ENCODE measurements at regions not wholly inside any gene's neighbourhood (a gene's known extent, or its start where the extent isn't known, plus 50 kb on each side); places are given as distances from the start of the nearest gene placed in this dataset.

DNA sequence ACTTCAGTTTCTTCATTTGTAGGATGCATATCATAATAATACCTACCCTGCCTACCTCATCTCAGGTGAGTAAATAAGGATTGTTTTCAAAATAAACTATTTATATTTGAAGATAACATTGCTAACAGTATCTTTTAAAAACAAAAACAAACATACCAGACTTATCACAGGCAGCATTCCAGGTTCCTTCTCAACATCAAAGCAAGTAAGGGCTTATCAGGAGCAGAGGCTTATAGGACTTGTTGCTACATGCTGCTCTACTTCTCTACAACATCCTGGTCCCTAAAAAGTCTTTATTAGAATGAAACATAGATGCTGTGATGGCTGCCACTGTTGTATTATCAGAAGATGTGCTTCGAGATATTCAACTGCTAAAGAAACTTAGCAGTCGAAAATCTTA is 149.2 kb upstream of the PRDM1 start:
- H3K4me1 ChIP-seq = no peaks in the 10 kb centered on the region
- 67 to 69% methylated on average over 2 of the region's 2 CpGs for WGBS, 2 donors
- H3K27ac ChIP-seq = no peak overlapping the region
- no peak for TF ChIP-seq POLR2A (IDR thresholded peaks at IDR 0.05)
- TF ChIP-seq, protein P1, sequence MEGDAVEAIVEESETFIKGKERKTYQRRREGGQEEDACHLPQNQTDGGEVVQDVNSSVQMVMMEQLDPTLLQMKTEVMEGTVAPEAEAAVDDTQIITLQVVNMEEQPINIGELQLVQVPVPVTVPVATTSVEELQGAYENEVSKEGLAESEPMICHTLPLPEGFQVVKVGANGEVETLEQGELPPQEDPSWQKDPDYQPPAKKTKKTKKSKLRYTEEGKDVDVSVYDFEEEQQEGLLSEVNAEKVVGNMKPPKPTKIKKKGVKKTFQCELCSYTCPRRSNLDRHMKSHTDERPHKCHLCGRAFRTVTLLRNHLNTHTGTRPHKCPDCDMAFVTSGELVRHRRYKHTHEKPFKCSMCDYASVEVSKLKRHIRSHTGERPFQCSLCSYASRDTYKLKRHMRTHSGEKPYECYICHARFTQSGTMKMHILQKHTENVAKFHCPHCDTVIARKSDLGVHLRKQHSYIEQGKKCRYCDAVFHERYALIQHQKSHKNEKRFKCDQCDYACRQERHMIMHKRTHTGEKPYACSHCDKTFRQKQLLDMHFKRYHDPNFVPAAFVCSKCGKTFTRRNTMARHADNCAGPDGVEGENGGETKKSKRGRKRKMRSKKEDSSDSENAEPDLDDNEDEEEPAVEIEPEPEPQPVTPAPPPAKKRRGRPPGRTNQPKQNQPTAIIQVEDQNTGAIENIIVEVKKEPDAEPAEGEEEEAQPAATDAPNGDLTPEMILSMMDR (IDR thresholded peaks at IDR 0.05) = no peak
- no peak for ATAC-seq
- H3K9me3 ChIP-seq = no peaks in the 10 kb centered on the region
- intact Hi-C loops (cut with DNase I) = no loop called here
- H3K27me3 ChIP-seq = no peaks in the 10 kb centered on the region
- DNase-seq = no peak
- H3K4me3 ChIP-seq = no peak overlapping the region
- H3K36me3 ChIP-seq (replicated peaks in 1 of 2; ENCODE audit: insufficient read depth in 1 of 2, low read depth in 2 of 2) = no peaks in the 10 kb centered on the region

DNA sequence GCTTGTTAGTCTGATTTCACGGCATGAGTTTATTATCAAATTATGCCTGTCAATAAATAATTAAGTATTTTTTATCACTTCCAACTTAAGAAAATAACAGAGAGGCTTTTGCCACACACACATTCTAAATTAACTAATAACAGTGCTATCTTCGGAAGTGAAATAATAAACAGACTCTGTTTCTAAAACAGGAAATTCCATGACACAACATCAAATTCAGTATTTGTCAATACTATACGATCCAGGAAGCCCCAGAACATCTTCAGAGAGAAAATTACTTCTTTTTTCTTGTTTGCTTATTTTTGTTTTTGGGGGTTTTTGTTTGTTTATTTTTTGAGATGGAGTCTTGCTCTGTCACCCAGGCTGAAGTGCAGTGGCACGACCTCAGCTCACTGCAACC is 150.7 kb upstream of the PRDM1 start:
- H3K27ac ChIP-seq = no peak overlapping the region
- no peak for DNase-seq
- no peak for ATAC-seq
- H3K9me3 ChIP-seq = no peaks in the 10 kb centered on the region
- 69 to 77% methylated on average over 4 of the region's 4 CpGs for WGBS, 2 donors
- TF ChIP-seq, protein P1 (IDR thresholded peaks at IDR 0.05) = no peak
- no peak for TF ChIP-seq POLR2A (IDR thresholded peaks at IDR 0.05)
- H3K36me3 ChIP-seq (replicated peaks in 1 of 2; ENCODE audit: insufficient read depth in 1 of 2, low read depth in 2 of 2) = no peaks in the 10 kb centered on the region
- H3K4me3 ChIP-seq = no peak overlapping the region
- H3K27me3 ChIP-seq = no peaks in the 10 kb centered on the region
- intact Hi-C loops (cut with DNase I) = no loop called here
- H3K4me1 ChIP-seq = no peaks in the 10 kb centered on the region

DNA sequence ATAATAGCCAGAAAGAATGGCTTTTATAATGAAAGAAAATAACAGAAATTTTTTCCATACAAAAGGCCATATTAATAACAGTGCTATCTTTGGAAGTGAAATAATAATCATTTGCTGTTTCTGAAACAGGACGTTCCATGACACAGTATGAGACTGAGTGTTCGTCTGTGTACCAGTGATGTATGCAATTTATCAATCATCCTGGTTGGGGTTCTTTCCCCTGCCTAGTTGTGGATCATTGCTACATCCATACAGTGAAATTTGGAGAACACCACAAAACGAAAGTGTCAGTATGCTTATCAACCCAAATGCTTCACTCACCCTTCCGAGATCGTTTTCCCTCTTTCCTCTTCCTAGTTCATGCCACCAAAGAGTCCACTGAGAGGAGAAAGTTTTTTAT is 151.4 kb upstream of the PRDM1 start:
- H3K4me1 ChIP-seq = no peaks in the 10 kb centered on the region

DNA sequence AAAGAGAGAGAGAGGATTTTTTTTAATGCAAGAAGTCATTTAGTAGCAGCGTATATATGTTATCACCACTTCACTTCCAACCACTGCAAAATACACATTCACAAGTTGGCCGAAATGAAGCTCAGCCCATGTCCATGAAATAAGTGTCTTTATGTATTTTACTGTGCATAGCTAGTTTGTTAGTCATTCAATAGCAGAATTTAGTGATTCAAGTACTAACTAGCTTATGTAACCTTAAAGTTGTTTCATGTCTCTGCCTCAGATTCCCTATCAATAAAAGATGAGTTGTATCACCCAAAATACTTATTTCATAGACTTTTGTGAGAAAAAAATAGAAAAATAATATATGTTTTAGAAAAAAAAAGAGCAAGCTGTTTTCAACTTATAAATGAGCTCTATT is 153.7 kb upstream of the PRDM1 start:
- H3K36me3 ChIP-seq (replicated peaks in 1 of 2; ENCODE audit: insufficient read depth in 1 of 2, low read depth in 2 of 2) = no peaks in the 10 kb centered on the region
- H3K9me3 ChIP-seq = no peaks in the 10 kb centered on the region
- no peak for ATAC-seq
- no peak overlapping the region for H3K4me3 ChIP-seq
- H3K27me3 ChIP-seq = no peaks in the 10 kb centered on the region
- intact Hi-C loops (cut with DNase I) = no loop called here
- TF ChIP-seq, protein P1 (IDR thresholded peaks at IDR 0.05) = no peak
- TF ChIP-seq POLR2A (IDR thresholded peaks at IDR 0.05) = no peak
- no peaks in the 10 kb centered on the region for H3K4me1 ChIP-seq
- DNase-seq = no peak
- no peak overlapping the region for H3K27ac ChIP-seq
- 56 to 80% methylated on average over 2 of the region's 2 CpGs for WGBS, 2 donors

More for the DNA sequence above, 151.4 kb upstream of the PRDM1 start:
- intact Hi-C loops (cut with DNase I) = no loop called here
- no peak for ATAC-seq
- no peak for TF ChIP-seq POLR2A (IDR thresholded peaks at IDR 0.05)
- TF ChIP-seq, protein P1 (IDR thresholded peaks at IDR 0.05) = no peak
- no peak for DNase-seq
- no peaks in the 10 kb centered on the region for H3K27me3 ChIP-seq
- no peaks in the 10 kb centered on the region for H3K9me3 ChIP-seq
- no peak overlapping the region for H3K27ac ChIP-seq
- no peaks in the 10 kb centered on the region for H3K36me3 ChIP-seq (replicated peaks in 1 of 2; ENCODE audit: insufficient read depth in 1 of 2, low read depth in 2 of 2)
- WGBS, 2 donors = 65 to 77% methylated on average over 5 of the region's 5 CpGs
- no peak overlapping the region for H3K4me3 ChIP-seq

DNA sequence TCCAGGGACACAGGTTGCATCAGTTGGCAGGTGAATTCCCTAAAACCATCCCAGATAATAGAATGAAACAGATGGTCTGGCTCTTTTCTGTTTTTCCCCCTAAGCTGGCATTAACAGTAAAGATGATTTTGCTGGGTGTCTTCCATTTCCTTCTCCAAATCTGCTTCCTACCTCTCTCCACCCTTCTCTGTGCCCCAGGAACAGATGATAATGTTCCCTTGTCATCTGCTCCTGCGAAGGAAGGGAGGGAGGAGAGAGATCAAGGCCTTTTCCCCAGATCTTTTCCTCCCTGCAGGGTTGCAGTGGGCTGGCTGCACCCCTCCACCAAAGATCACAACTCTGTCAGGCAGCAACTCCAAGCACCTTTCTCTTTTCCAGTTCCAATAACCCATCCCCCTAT is 156.5 kb upstream of the PRDM1 start:
- Histone ChIP-seq H3K27me3 (no peaks in the 10 kb centered on the region), H3K4me1 (no peaks in the 10 kb centered on the region), H3K4me3 (no peak overlapping the region), H3K36me3 (replicated peaks in 1 of 2; ENCODE audit: insufficient read depth in 1 of 2, low read depth in 2 of 2) (no peaks in the 10 kb centered on the region), H3K9me3 (no peaks in the 10 kb centered on the region), H3K27ac (no peak overlapping the region)
- intact Hi-C loops (cut with DNase I) = no loop called here
- no peak for ATAC-seq
- DNase-seq = no peak
- TF ChIP-seq POLR2A (IDR thresholded peaks at IDR 0.05) = no peak
- TF ChIP-seq, protein P1 (IDR thresholded peaks at IDR 0.05) = no peak
- 73% methylated on average over 1 of the region's 1 CpG for WGBS, 2 donors

Data from body of pancreas (tissue), 4 donors.